Sigmoid colon (tissue), 6 donors: ENCODE measurements at regions not wholly inside any gene's neighbourhood (a gene's known extent, or its start where the extent isn't known, plus 50 kb on each side); places are given as distances from the start of the nearest gene placed in this dataset.
A peak's percentile ranks its signal among the peaks of the same experiment; 100 is the strongest.

ENCODE experiments used
- DNase-seq: peaks from one replicate; pipeline ENCODE4 v3.0.0-alpha.2; 2019
- H3K27ac ChIP-seq, 4 donors: fragments of 200-600 bp; sonication (generic); one replicate each; pipeline ENCODE4 v1.5.1; 2016 to 2019; ENCODE audit warnings: mild to moderate bottlenecking in 1 of 4
- H3K27me3 ChIP-seq, 3 donors: fragments of 200-600 bp; sonication (generic); one replicate each; pipeline ENCODE4 v1.5.1; 2019; ENCODE audit warnings: mild to moderate bottlenecking in 1 of 3
- H3K36me3 ChIP-seq, 4 donors: fragments of 200-600 bp; sonication (generic); one replicate each; pipeline ENCODE4 v1.5.1; 2016 to 2019
- H3K4me1 ChIP-seq, 4 donors: fragments of 200-600 bp; sonication (generic); one replicate each; pipeline ENCODE4 v1.5.1; 2017 to 2019
- H3K4me3 ChIP-seq, 4 donors: fragments of 200-600 bp; sonication (generic); one replicate each; pipeline ENCODE4 v1.5.1; 2017 to 2019; ENCODE audit warnings: mild to moderate bottlenecking in 2 of 4, moderate library complexity in 1 of 4
- H3K9me3 ChIP-seq, 4 donors: fragments of 200-600 bp in 3 of 4; sonication (generic) in 3 of 4; one replicate each; pipeline versions ENCODE4 v1.5.1 to v1.6.1; 2013 to 2019
- CTCF ChIP-seq, 4 experiments: fragments of 450-650 bp in 3 of 4; fragments of 200-600 bp in 1 of 4; IDR thresholded peaks; one replicate each; pipeline ENCODE4 v1.5.1; 2016 to 2019; ENCODE audit warnings: antibody characterized with exemption in 4 of 4, mild to moderate bottlenecking in 3 of 4, moderate library complexity in 2 of 4
- EP300 ChIP-seq, 4 donors: sonication (generic); formaldehyde crosslinking; IDR thresholded peaks; one replicate each; pipeline ENCODE4 v1.6.1; 2017; ENCODE audit warnings: antibody characterized with exemption in 4 of 4
- POLR2A ChIP-seq, 2 donors: fragments of 450-650 bp; IDR thresholded peaks; one replicate each; pipeline ENCODE4 v1.6.1; 2016; ENCODE audit warnings: antibody characterized with exemption in 2 of 2, mild to moderate bottlenecking in 2 of 2, moderate library complexity in 2 of 2
- POLR2AphosphoS5 ChIP-seq, 4 donors: sonication (generic); formaldehyde crosslinking; IDR thresholded peaks; one replicate each; pipeline ENCODE4 v1.6.1; 2017; ENCODE audit warnings: antibody characterized with exemption in 4 of 4
- WGBS, 2 donors: extraction: QIAGEN DNeasy Blood & Tissue Kit; methylation state at CpG; one replicate each; pipeline ENCODE4 v1.1.7; 2013; 5-methylcytosine and 5-hydroxymethylcytosine counted together
- intact Hi-C: fragments of 100-400 bp; cut with DNase I; formaldehyde crosslinking; loops from one replicate; pipeline ENCODE4 v1.15.1; 2023
- donor health status: healthy with polysubstance abuse.
- donor health status: healthy.

- no peak overlapping the region for H3K4me3 ChIP-seq
- H3K4me1 ChIP-seq, result peaks cover 0 to 11% (median 5%) of the 10 kb centered on the region in 4 donors
- no peak overlapping the region for H3K27ac ChIP-seq
- TF ChIP-seq POLR2A (IDR thresholded peaks at IDR 0.05) (no peak), CTCF (IDR thresholded peaks at IDR 0.05) (peak in 1 of 4 experiments; percentile 24)
- intact Hi-C loops, result loop anchor here (10.0 kb wide), 1 partner anchor 1257 kb away; no protein-coding TSS in a partner anchor
- no peaks in the 10 kb centered on the region for H3K9me3 ChIP-seq
- H3K27me3 ChIP-seq, result no peaks in the 10 kb centered on the region
- WGBS, 2 donors, result 46 to 67% methylated on average over 2 of the region's 2 CpGs
- H3K36me3 ChIP-seq, result no peaks in the 10 kb centered on the region
- DNase-seq, result no peak
Measured at GRCh38 chr3:146817704-146818103, 212.6 kb upstream of the PLSCR5 start.

GRCh38 chr3:146814601-146815315 is 209.6 kb upstream of the PLSCR5 start:
- intact Hi-C loops, result loop anchor here (10.0 kb wide), 1 partner anchor 1260 kb away; no protein-coding TSS in a partner anchor

GRCh38 chr3:146813496-146813895 is 208.3 kb upstream of the PLSCR5 start:
- Histone ChIP-seq H3K9me3 (no peaks in the 10 kb centered on the region), H3K4me1 (peaks cover 0 to 11% (median 5%) of the 10 kb centered on the region in 4 donors), H3K4me3 (no peak overlapping the region), H3K27me3 (no peaks in the 10 kb centered on the region), H3K27ac (no peak overlapping the region), H3K36me3 (no peaks in the 10 kb centered on the region)
- 14 to 32% methylated on average over 1 of the region's 1 CpG for WGBS, 2 donors
- DNase-seq, result no peak
- TF ChIP-seq EP300 (IDR thresholded peaks at IDR 0.05), result no peak
- no peak for TF ChIP-seq POLR2A (IDR thresholded peaks at IDR 0.05)
- TF ChIP-seq CTCF (IDR thresholded peaks at IDR 0.05), result no peak
- TF ChIP-seq POLR2AphosphoS5 (IDR thresholded peaks at IDR 0.05), result no peak
- intact Hi-C loops, result loop anchor here (10.0 kb wide), 1 partner anchor 1261 kb away; no protein-coding TSS in a partner anchor

More at GRCh38 chr3:146814601-146815315, 209.6 kb upstream of the PLSCR5 start:
- H3K27ac ChIP-seq, result no peak overlapping the region
- no peaks in the 10 kb centered on the region for H3K9me3 ChIP-seq
- no peak overlapping the region for H3K4me3 ChIP-seq
- no peaks in the 10 kb centered on the region for H3K27me3 ChIP-seq
- no peaks in the 10 kb centered on the region for H3K36me3 ChIP-seq
- peaks cover 0 to 11% (median 5%) of the 10 kb centered on the region in 4 donors for H3K4me1 ChIP-seq
- DNase-seq, result no peak
- TF ChIP-seq EP300 (IDR thresholded peaks at IDR 0.05), result no peak
- no peak for TF ChIP-seq CTCF (IDR thresholded peaks at IDR 0.05)
- no peak for TF ChIP-seq POLR2A (IDR thresholded peaks at IDR 0.05)
- TF ChIP-seq POLR2AphosphoS5 (IDR thresholded peaks at IDR 0.05), result no peak
- WGBS, 2 donors, result 49 to 74% methylated on average over 1 of the region's 1 CpG

GRCh38 chr3:146803745-146804144 is 198.6 kb upstream of the PLSCR5 start:
- no peak overlapping the region for H3K27ac ChIP-seq
- no peaks in the 10 kb centered on the region for H3K9me3 ChIP-seq
- no peak for DNase-seq
- intact Hi-C loops, result no loop called here
- TF ChIP-seq POLR2A (IDR thresholded peaks at IDR 0.05) (no peak), CTCF (IDR thresholded peaks at IDR 0.05) (no peak), POLR2AphosphoS5 (IDR thresholded peaks at IDR 0.05) (no peak), EP300 (IDR thresholded peaks at IDR 0.05) (no peak)
- 46 to 73% methylated on average over 2 of the region's 2 CpGs for WGBS, 2 donors
- H3K36me3 ChIP-seq, result no peaks in the 10 kb centered on the region
- no peaks in the 10 kb centered on the region for H3K27me3 ChIP-seq
- no peaks in the 10 kb centered on the region for H3K4me1 ChIP-seq
- no peak overlapping the region for H3K4me3 ChIP-seq
